HG02623 (cell line): ENCODE measurements at regions not wholly inside any gene's neighbourhood (a gene's known extent, or its start where the extent isn't known, plus 50 kb on each side); places are given as distances from the start of the nearest gene placed in this dataset.

ENCODE experiments used
- ATAC-seq: cut with Tn5 transposase; IDR thresholded peaks from one replicate; pipeline ENCODE4 v1.9.1; 2021; ENCODE audit warnings: moderate library complexity; ENCODE audit not compliant: unreplicated experiment

GRCh38 chr1:182295697-182296096 lies 95.9 kb downstream of the GLUL start:
- no peak for ATAC-seq

GRCh38 chr1:182293119-182293589 lies 98.4 kb downstream of the GLUL start:
- no peak for ATAC-seq

- no peak for ATAC-seq
Observed at GRCh38 chr1:182292193-182292741, 99.3 kb downstream of the GLUL start.

GRCh38 chr1:182291584-182292192 lies 99.9 kb downstream of the GLUL start:
- no peak for ATAC-seq

- ATAC-seq = no peak
Observed at GRCh38 chr1:182288749-182289604, 102.6 kb downstream of the GLUL start.

GRCh38 chr1:182286761-182287160 lies 104.8 kb downstream of the GLUL start:
- ATAC-seq = no peak

GRCh38 chr1:182283746-182284544 lies 107.6 kb downstream of the GLUL start:
- no peak for ATAC-seq

GRCh38 chr1:182281541-182281940 lies 110.0 kb downstream of the GLUL start:
- no peak for ATAC-seq

GRCh38 chr1:182280504-182280900 lies 111.1 kb downstream of the GLUL start:
- no peak for ATAC-seq

- ATAC-seq = no peak
Observed at GRCh38 chr1:182279724-182280503, 111.7 kb downstream of the GLUL start.

- ATAC-seq = no peak
Observed at GRCh38 chr1:182279302-182279701, 112.3 kb downstream of the GLUL start.

GRCh38 chr1:182278144-182279054 lies 113.2 kb downstream of the GLUL start:
- ATAC-seq = no peak

- ATAC-seq = no peak
Observed at GRCh38 chr1:182275271-182275670, 116.3 kb downstream of the GLUL start.

GRCh38 chr1:182274618-182275017 lies 117.0 kb downstream of the GLUL start:
- no peak for ATAC-seq

GRCh38 chr1:182270731-182271130 lies 120.9 kb downstream of the GLUL start:
- ATAC-seq = no peak

- ATAC-seq = no peak
Observed at GRCh38 chr1:182269097-182269496, 122.5 kb downstream of the GLUL start.

GRCh38 chr1:182268669-182269068 lies 122.9 kb downstream of the GLUL start:
- no peak for ATAC-seq

GRCh38 chr1:182264185-182264584 lies 127.4 kb downstream of the GLUL start:
- ATAC-seq = no peak

GRCh38 chr1:182263706-182264105 lies 127.9 kb downstream of the GLUL start:
- ATAC-seq = no peak
